ENCODE measurements at regions not wholly inside any gene's neighbourhood (a gene's known extent, or its start where the extent isn't known, plus 50 kb on each side); places are given as distances from the start of the nearest gene placed in this dataset.

GRCh38 chr13:53324656-53325055 is 296.0 kb downstream of the OLFM4 start:
- H3K27me3 Mint-ChIP-seq (ENCODE audit: low read depth) = peaks cover 33% of the 10 kb centered on the region
- Histone ChIP-seq H3K18ac (ENCODE audit: insufficient read length, low read depth, low read length) (no peak overlapping the region), H2BK20ac (ENCODE audit: low read depth, low read length, poor library complexity, severe bottlenecking) (no peak overlapping the region), H2BK5ac (ENCODE audit: insufficient read length, low read length) (no peak overlapping the region), H3T11ph (ENCODE audit: low read length) (no peak overlapping the region), H3K14ac (ENCODE audit: insufficient read depth, low read length) (no peak overlapping the region), H3K4ac (ENCODE audit: low read depth, low read length) (no peak overlapping the region), H2AFZ (ENCODE audit: low read length) (no peak overlapping the region), H3K79me1 (ENCODE audit: insufficient read depth, low read depth, low read length, poor library complexity, severe bottlenecking) (no peaks in the 10 kb centered on the region), H4K20me1 (ENCODE audit: control insufficient read depth, insufficient read depth, insufficient read length) (no peaks in the 10 kb centered on the region), H3K23me2 (ENCODE audit: insufficient read length, low read depth, low read length, poor library complexity, severe bottlenecking) (no peaks in the 10 kb centered on the region), H3K9ac (ENCODE audit: extremely low read depth, insufficient read length, low read length) (no peak overlapping the region), H3K27ac (ENCODE audit: insufficient read length, low read depth, low read length) (no peak overlapping the region), H2BK15ac (ENCODE audit: low read depth, low read length) (no peak overlapping the region), H3K27me3 (ENCODE audit: insufficient read depth, low read length) (no peaks in the 10 kb centered on the region), H3K23ac (ENCODE audit: insufficient read length, low read depth, low read length) (no peak overlapping the region), H4K8ac (replicated peaks; ENCODE audit: insufficient read length, low read depth, low read length) (no peak overlapping the region), H3K9me3 (ENCODE audit: control insufficient read depth, low read depth, low read length) (no peaks in the 10 kb centered on the region), H2AK5ac (ENCODE audit: insufficient read length, low read length) (no peak overlapping the region), H3K56ac (ENCODE audit: insufficient read length, low read depth, low read length) (no peak overlapping the region), H2BK120ac (ENCODE audit: low read depth, low read length, poor library complexity, severe bottlenecking) (no peak overlapping the region), H2BK12ac (ENCODE audit: insufficient read length, low read depth, low read length) (no peak overlapping the region), H3K4me1 (ENCODE audit: insufficient read depth, low read length) (no peaks in the 10 kb centered on the region), H4K5ac (ENCODE audit: insufficient read length, low read depth, low read length) (no peak overlapping the region), H4K91ac (ENCODE audit: insufficient read length, low read depth, low read length) (no peak overlapping the region), H3K79me2 (ENCODE audit: insufficient read depth, low read length) (no peaks in the 10 kb centered on the region), H3K4me2 (ENCODE audit: insufficient read depth, insufficient read length, low read length) (no peak overlapping the region)
- H3K27ac Mint-ChIP-seq = no peak overlapping the region
- no peaks in the 10 kb centered on the region for H3K9me3 Mint-ChIP-seq
- no peak for TF ChIP-seq CTCF (conservative IDR thresholded peaks at IDR 0.05)
- no CpG with 5 or more reads among the region's 2 CpGs for WGBS (ENCODE audit: extremely low coverage, insufficient read length, low lambda C conversion rate)
- no peak overlapping the region for H3K4me3 Mint-ChIP-seq
- no peak for DNase-seq
- no peaks in the 10 kb centered on the region for H3K4me1 Mint-ChIP-seq
- H3K36me3 Mint-ChIP-seq (ENCODE audit: insufficient read depth in 1 of 3, low read depth in 3 of 3) = no peaks in the 10 kb centered on the region

Data from H9 (cell line).